Gastroesophageal sphincter (tissue), 3 donors: ENCODE measurements at regions not wholly inside any gene's neighbourhood (a gene's known extent, or its start where the extent isn't known, plus 50 kb on each side); places are given as distances from the start of the nearest gene placed in this dataset.

Experiments
- POLR2AphosphoS5 ChIP-seq: sonication (generic); formaldehyde crosslinking; IDR thresholded peaks from one replicate; pipeline ENCODE4 v1.6.1; 2017; ENCODE audit warnings: antibody characterized with exemption
- TF ChIP-seq, protein P1 (sequence below), 4 experiments: fragments of 200-600 bp in 2 of 4; fragments of 450-650 bp in 2 of 4; sonication (generic) in 1 of 4; IDR thresholded peaks; one replicate each; pipeline ENCODE4 v1.5.1; 2017 to 2019; ENCODE audit warnings: antibody characterized with exemption in 4 of 4, mild to moderate bottlenecking in 2 of 4, moderate library complexity in 2 of 4

DNA sequence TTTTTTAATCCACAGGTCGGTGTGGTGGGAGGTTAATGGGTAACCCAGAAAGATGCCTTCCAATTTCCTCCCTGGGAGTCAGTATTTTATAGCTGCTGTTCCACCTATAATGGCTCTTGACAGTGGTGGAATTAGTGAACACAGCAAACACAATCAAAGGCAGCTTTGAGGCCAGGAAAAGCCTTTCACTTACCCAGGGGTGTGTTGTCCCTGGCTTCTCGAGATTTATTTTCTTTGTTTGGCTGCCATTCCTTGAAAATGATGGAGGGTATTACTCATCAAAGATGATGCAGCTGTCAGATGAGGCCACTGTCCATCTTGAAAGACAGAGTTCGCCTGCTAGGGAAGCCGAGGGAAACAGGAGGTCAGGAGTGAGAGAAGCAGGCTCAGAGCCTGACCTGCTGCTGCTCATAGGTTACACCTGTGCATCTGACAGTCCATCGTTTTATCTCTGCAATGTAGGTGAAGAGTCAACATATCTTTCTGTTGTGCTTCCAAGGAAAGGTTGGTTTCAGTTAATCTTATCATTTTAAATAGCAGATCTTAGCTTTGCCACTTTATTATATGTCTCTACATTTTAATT is 221.6 kb downstream of the XPNPEP1 start:
- TF ChIP-seq, protein P1, sequence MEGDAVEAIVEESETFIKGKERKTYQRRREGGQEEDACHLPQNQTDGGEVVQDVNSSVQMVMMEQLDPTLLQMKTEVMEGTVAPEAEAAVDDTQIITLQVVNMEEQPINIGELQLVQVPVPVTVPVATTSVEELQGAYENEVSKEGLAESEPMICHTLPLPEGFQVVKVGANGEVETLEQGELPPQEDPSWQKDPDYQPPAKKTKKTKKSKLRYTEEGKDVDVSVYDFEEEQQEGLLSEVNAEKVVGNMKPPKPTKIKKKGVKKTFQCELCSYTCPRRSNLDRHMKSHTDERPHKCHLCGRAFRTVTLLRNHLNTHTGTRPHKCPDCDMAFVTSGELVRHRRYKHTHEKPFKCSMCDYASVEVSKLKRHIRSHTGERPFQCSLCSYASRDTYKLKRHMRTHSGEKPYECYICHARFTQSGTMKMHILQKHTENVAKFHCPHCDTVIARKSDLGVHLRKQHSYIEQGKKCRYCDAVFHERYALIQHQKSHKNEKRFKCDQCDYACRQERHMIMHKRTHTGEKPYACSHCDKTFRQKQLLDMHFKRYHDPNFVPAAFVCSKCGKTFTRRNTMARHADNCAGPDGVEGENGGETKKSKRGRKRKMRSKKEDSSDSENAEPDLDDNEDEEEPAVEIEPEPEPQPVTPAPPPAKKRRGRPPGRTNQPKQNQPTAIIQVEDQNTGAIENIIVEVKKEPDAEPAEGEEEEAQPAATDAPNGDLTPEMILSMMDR (IDR thresholded peaks at IDR 0.05), result no peak
- TF ChIP-seq POLR2AphosphoS5, result no peak
